ENCODE measurements at regions not wholly inside any gene's neighbourhood (a gene's known extent, or its start where the extent isn't known, plus 50 kb on each side); places are given as distances from the start of the nearest gene placed in this dataset.

- TF ChIP-seq CTCF (IDR thresholded peaks at IDR 0.05; ENCODE audit: borderline replicate concordance, extremely low read depth, low read length, poor library complexity, severe bottlenecking) (no peak), EZH2 (IDR thresholded peaks at IDR 0.05; ENCODE audit: borderline replicate concordance, low read depth, low read length, severe bottlenecking) (no peak)
Observed at GRCh38 chr13:83975655-83976165, 93.4 kb upstream of the SLITRK1 start.
